Spleen (tissue), 7 donors: ENCODE measurements at regions not wholly inside any gene's neighbourhood (a gene's known extent, or its start where the extent isn't known, plus 50 kb on each side); places are given as distances from the start of the nearest gene placed in this dataset.

Source experiments
- CTCF ChIP-seq, 11 experiments: fragments of 200-600 bp in 7 of 11; fragments of 450-650 bp in 4 of 11; sonication (generic) in 4 of 11; IDR thresholded peaks in 8 of 11; conservative IDR thresholded peaks in 3 of 11; 1 replicate in 7 of 11; 2 replicates in 4 of 11; pipeline versions ENCODE4 v1.4.0 to v1.8.0; 2016 to 2021; ENCODE audit warnings: antibody characterized with exemption in 11 of 11, inconsistent platforms in 4 of 11, mild to moderate bottlenecking in 1 of 11
- POLR2AphosphoS5 ChIP-seq, 3 donors: sonication (generic); formaldehyde crosslinking; IDR thresholded peaks; one replicate each; pipeline ENCODE4 v1.5.1; 2017; ENCODE audit warnings: antibody characterized with exemption in 3 of 3
- donor health status: DM: no; HTN: no; CAD: no; lungs with moderate emphysema.
- donor health status: DM: no; HTN: no; CAD: no.
- donor health status: DM: no; HTN: no; CAD: no.

GRCh38 chr10:113360870-113361269, 192.0 kb upstream of the HABP2 start:
- no peak for TF ChIP-seq CTCF (IDR thresholded peaks at IDR 0.05 in 8 of 11, conservative IDR thresholded peaks at IDR 0.05 in 3 of 11)
- TF ChIP-seq POLR2AphosphoS5 (IDR thresholded peaks at IDR 0.05), result no peak
